ENCODE measurements at regions not wholly inside any gene's neighbourhood (a gene's known extent, or its start where the extent isn't known, plus 50 kb on each side); places are given as distances from the start of the nearest gene placed in this dataset.

DNA sequence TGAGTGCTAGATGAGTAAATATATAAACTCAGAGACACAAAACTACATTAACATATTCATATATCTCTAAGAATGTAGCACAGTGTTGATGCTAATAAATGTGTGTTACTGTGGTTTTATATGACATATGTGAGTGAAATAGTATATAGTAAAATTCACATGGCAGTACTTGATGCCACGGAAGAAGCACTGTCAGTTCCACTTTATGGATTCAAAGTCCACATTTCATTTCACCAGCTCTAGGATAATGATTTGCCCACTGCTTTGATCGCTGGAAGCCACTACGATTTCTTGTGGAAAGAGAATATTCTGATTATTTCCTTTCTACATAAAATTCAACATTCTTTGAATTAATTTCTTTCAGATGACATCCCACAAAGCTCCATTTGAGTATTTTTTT is 181.2 kb downstream of the GBA3 start:
- Histone ChIP-seq H3K36me3 (ENCODE audit: insufficient read depth, low read depth, low read length) (no peaks in the 10 kb centered on the region), H3K27ac (ENCODE audit: low read length) (no peak overlapping the region), H3K4me1 (ENCODE audit: insufficient read depth, low read length) (no peaks in the 10 kb centered on the region), H3K9me3 (ENCODE audit: insufficient read depth, low read depth, low read length) (no peaks in the 10 kb centered on the region), H3K4me3 (ENCODE audit: low read length) (no peak overlapping the region), H3K9ac (ENCODE audit: low read depth, low read length) (no peak overlapping the region), H3K27me3 (ENCODE audit: insufficient read depth, low read length) (no peaks in the 10 kb centered on the region)

DNA sequence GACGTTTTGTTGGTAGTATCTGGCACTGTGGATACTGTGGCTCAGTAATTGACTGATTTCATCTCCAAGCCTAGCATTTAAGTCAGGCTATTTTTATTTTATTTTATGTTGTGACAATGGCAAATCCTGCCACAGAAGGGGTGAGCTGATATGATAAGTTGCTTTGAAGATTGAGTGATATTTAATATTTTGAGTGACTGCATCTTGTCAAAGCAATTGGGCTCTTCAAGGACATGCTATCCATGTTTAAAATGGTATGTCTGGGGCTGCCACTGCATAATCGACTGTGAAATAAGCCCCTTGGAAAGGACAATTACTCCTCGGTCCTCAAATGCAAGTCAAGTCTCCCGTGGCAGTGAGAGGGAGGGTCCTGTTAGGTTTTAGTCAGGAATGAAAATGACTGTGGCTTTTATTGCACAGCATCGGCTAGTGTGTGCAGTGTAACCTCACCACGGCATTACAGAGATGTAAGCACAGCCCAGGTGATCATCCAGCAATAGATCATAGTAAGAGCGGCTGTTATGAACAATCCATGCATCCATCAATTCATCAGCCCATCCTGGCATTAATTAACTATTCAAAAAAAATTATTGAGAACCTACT is 178.2 kb downstream of the GBA3 start:
- no peaks in the 10 kb centered on the region for H3K4me1 ChIP-seq (ENCODE audit: insufficient read depth, low read length)
- no peaks in the 10 kb centered on the region for H3K9me3 ChIP-seq (ENCODE audit: insufficient read depth, low read depth, low read length)
- H3K27me3 ChIP-seq (ENCODE audit: insufficient read depth, low read length), result no peaks in the 10 kb centered on the region
- no peak overlapping the region for H3K9ac ChIP-seq (ENCODE audit: low read depth, low read length)
- no peak overlapping the region for H3K27ac ChIP-seq (ENCODE audit: low read length)
- no peak overlapping the region for H3K4me3 ChIP-seq (ENCODE audit: low read length)
- no peaks in the 10 kb centered on the region for H3K36me3 ChIP-seq (ENCODE audit: insufficient read depth, low read depth, low read length)

DNA sequence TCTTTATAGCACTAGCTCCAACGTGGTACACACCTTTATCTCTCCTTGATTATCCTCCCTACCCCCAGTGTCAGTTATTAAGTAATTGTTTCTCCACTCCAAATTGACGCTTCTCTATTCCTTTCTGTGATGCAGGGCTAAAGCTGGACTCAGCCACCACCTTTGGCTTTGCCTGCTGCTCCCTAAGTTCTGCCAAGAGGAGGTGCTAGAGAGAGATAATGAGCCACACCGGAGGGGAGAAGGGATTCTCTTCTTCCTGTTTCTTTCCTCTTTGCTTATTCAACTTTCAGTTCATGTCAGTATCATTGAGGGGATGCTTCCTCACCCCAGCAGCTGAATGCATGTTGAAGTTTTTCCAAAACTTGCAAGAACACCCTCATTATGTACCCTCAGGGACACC is 176.5 kb downstream of the GBA3 start:
- Histone ChIP-seq H3K4me1 (ENCODE audit: insufficient read depth, low read length) (no peaks in the 10 kb centered on the region), H3K27ac (ENCODE audit: low read length) (no peak overlapping the region), H3K4me3 (ENCODE audit: low read length) (no peak overlapping the region), H3K9ac (ENCODE audit: low read depth, low read length) (no peak overlapping the region), H3K27me3 (ENCODE audit: insufficient read depth, low read length) (no peaks in the 10 kb centered on the region), H3K9me3 (ENCODE audit: insufficient read depth, low read depth, low read length) (no peaks in the 10 kb centered on the region), H3K36me3 (ENCODE audit: insufficient read depth, low read depth, low read length) (no peaks in the 10 kb centered on the region)
